Panc1 (cell line): ENCODE measurements at regions not wholly inside any gene's neighbourhood (a gene's known extent, or its start where the extent isn't known, plus 50 kb on each side); places are given as distances from the start of the nearest gene placed in this dataset.

ENCODE experiments used
- SIN3A ChIP-seq: IDR thresholded peaks from 2 replicates; pipeline ENCODE4 v1.6.1; 2012; ENCODE audit warnings: low read depth, mild to moderate bottlenecking, low read length, moderate library complexity, borderline replicate concordance; ENCODE audit not compliant: insufficient read depth
- TF ChIP-seq, protein P1 (sequence below): fragments of 450-650 bp; IDR thresholded peaks from 2 replicates; pipeline ENCODE4 v1.5.1; 2017; ENCODE audit warnings: mild to moderate bottlenecking

DNA sequence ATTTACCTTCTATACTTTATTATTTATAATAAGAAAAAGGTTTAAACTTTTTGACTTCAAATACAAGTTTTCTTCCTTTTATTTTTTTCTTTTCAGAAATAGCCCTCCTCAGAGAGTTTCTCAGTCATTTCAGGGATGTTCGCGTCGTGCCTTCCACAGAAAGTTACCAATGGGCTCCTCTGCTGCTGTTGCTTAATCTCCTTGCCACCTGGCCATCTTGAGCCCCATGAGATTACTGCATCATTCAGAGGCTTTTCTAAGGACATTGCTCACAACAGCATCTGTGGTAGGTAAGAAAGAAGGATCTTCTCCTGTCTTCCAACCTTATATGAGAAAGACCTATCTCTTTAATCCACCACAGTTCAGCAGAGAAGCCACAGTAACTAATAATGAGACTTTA is 1361.9 kb upstream of the ADGRL3 start:
- TF ChIP-seq, protein P1, sequence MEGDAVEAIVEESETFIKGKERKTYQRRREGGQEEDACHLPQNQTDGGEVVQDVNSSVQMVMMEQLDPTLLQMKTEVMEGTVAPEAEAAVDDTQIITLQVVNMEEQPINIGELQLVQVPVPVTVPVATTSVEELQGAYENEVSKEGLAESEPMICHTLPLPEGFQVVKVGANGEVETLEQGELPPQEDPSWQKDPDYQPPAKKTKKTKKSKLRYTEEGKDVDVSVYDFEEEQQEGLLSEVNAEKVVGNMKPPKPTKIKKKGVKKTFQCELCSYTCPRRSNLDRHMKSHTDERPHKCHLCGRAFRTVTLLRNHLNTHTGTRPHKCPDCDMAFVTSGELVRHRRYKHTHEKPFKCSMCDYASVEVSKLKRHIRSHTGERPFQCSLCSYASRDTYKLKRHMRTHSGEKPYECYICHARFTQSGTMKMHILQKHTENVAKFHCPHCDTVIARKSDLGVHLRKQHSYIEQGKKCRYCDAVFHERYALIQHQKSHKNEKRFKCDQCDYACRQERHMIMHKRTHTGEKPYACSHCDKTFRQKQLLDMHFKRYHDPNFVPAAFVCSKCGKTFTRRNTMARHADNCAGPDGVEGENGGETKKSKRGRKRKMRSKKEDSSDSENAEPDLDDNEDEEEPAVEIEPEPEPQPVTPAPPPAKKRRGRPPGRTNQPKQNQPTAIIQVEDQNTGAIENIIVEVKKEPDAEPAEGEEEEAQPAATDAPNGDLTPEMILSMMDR = no peak
- no peak for TF ChIP-seq SIN3A
